HG03039 (cell line): ENCODE measurements at regions not wholly inside any gene's neighbourhood (a gene's known extent, or its start where the extent isn't known, plus 50 kb on each side); places are given as distances from the start of the nearest gene placed in this dataset.
"Not testable (repeated sequence)": the region's sequence is repeated elsewhere in the genome, so short reads cannot be mapped to it uniquely, and the experiment has no call there.

Source experiments
- ATAC-seq: cut with Tn5 transposase; IDR thresholded peaks from one replicate; pipeline ENCODE4 v1.9.1; 2021; ENCODE audit warnings: mild to moderate bottlenecking, moderate library complexity; ENCODE audit not compliant: unreplicated experiment

GRCh38 chr4:189707227-189707626, 233.4 kb upstream of the FRG1 start:
- not testable (repeated sequence) for ATAC-seq

DNA sequence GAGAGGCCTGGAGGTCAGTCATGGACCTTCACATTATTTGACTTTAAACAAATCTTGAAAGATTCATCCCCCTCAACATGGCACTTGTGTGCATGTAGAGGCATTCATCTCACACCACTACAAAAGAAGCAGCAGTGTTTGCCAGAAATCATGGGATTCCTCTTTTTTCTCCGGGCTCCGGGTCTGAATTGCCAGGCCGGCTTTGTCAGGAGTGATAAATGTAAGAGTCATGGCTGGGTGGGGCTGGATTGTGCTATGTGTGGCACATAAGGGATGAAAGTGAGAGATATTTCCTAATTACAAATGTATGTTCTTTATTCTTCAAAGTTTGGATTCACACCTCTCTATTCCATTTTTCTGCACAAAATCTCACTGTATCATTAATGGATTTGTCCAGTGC, 228.7 kb upstream of the FRG1 start:
- ATAC-seq, result not testable (repeated sequence)

- ATAC-seq, result not testable (repeated sequence)
Measured at GRCh38 chr4:189721016-189721993, 219.4 kb upstream of the FRG1 start.

- ATAC-seq, result not testable (repeated sequence)
Measured at GRCh38 chr4:189722324-189723003, 218.2 kb upstream of the FRG1 start.

DNA sequence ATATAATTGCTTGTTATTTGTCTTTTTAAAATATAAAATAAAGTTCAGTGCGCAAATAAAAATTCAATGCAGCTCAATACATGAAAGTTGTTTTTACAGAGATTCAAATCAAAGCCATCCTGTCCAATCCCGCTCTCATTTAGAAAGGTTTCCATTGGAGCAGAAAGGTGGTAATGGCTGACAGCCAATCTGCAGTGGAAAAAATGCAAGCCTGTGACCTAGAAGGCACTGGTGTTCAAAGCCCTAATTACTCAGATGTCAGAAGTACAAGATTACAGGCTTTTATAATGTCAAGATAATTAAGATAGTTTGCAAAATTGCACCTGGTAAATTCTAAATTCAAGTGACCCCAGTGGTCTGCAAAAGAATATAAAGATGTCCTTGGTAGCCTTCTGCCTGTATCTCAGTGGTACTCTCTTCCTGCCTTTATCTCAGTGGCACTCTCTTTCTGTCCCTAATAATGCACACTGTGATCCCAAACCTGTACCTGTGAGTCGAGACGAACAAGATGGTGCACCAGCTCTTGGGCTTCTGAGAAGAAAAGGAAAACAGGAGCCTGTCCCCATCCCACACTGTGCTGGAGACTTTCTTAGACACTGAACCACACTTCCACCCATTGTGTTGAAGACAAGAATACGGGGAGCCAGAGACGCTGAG, 212.6 kb upstream of the FRG1 start:
- not testable (repeated sequence) for ATAC-seq

GRCh38 chr4:189731989-189732388, 208.7 kb upstream of the FRG1 start:
- not testable (repeated sequence) for ATAC-seq

GRCh38 chr4:189733507-189733906, 207.2 kb upstream of the FRG1 start:
- not testable (repeated sequence) for ATAC-seq

GRCh38 chr4:189734648-189735267, 205.9 kb upstream of the FRG1 start:
- ATAC-seq, result not testable (repeated sequence)

- not testable (repeated sequence) for ATAC-seq
Measured at GRCh38 chr4:189736656-189737055, 204.0 kb upstream of the FRG1 start.

- ATAC-seq, result not testable (repeated sequence)
Measured at GRCh38 chr4:189740118-189740517, 200.6 kb upstream of the FRG1 start.

GRCh38 chr4:189740873-189741272, 199.8 kb upstream of the FRG1 start:
- no peak for ATAC-seq

DNA sequence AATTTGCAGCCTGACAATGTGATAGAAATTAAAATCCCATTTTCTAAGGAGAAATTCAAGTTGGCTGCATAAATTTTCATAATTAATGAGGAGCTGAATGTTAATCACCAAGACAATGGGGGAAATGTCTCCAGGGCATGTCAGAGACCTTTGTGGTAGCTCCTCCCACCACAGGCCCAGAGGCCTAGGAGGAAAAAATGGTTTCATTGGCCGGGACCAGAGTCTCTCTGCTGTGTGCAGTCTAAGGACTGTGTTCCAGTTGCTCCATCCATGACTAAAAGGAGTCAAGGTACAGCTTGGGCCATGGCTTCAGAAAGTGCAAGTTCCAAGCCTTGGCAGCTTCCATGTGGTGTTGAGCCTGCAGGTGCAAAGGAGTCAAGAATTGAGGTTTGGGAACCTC, 187.6 kb upstream of the FRG1 start:
- ATAC-seq, result not testable (repeated sequence)

DNA sequence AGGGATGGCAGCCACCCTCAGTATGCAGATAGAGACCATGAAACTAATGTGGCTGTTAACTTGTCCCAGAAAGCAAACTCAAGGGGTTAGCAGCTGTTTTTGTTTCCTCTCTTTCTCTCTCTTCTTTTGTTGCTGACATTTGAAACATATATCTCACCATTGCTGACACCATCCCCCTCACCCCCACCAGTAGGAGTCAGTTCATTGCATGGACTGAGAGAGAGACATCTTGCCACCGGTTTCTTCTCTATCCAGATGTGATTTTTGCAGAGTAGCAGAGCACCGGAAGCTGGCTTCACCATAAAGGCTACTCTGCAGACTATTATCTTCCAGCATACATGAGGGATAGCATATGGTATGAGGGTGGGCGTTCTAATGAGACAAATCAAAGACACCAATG, 177.1 kb upstream of the FRG1 start:
- no peak for ATAC-seq

GRCh38 chr4:189765301-189765700, 175.4 kb upstream of the FRG1 start:
- ATAC-seq, result no peak

- no peak for ATAC-seq
Measured at GRCh38 chr4:189765736-189766135, 174.9 kb upstream of the FRG1 start.

DNA sequence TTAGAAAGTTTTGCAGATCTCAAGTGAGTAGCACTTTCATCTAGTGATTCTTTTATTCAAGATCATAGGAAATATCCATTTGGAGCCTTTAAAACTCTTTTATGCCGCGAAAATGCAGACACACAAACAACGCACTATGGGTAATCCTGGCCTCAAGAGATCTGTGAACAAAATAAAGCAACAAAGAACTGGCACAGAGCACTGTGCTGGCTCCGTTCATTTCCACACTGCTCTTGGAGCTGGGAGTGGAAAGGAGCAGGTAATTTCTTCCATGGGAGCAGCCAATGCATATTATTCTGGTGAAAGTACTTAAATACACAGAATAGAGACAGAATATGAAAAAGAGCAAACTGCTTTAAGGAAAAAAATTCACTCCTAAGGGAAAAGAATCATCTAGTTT, 172.7 kb upstream of the FRG1 start:
- no peak for ATAC-seq

- ATAC-seq, result no peak
Measured at GRCh38 chr4:189769131-189769530, 171.5 kb upstream of the FRG1 start.

- no peak for ATAC-seq
Measured at GRCh38 chr4:189771696-189772361, 168.8 kb upstream of the FRG1 start.

- no peak for ATAC-seq
Measured at GRCh38 chr4:189773909-189774308, 166.8 kb upstream of the FRG1 start.

DNA sequence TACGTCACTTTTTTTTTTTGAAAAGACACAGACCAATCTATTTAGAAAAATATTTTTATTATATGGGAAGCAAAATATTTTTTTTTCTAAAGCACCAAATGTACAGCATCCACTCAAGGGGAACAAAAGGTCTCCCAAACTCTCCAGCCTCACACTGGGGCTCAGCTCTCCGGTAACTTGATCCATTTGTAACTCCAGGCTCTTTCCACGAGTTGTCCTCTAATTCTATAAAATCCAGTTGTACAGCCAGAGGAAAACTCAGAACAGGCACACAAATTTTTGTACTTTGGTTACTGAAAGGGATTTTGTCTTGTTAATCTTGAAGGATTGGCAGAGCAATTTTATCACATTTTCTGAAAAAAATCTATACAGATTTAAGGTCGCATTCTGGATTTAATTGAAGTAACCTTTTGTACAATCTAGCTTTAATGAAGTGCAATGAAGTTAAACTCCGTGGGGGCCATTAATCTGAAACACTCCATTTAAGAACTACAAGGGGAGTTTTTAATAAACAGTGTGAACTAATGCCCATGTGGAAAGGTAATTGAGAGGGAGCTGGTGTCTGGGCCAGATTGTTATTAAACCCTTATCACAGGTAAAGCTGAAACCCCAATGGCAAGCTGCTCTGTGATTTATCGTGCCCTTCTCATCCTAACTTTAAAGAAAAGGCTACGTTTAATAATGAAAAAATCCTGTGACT, 161.2 kb upstream of the FRG1 start:
- no peak for ATAC-seq
